ENCODE measurements at regions not wholly inside any gene's neighbourhood (a gene's known extent, or its start where the extent isn't known, plus 50 kb on each side); places are given as distances from the start of the nearest gene placed in this dataset.

GRCh38 chr4:130056286-130056685 lies 960.3 kb downstream of the C4orf33 start:
- intact Hi-C loops (cut with DNase I; ENCODE audit: low total_unique reads): no loop called here

GRCh38 chr4:130064471-130064870 lies 968.5 kb downstream of the C4orf33 start:
- no peaks in the 10 kb centered on the region for H3K4me1 ChIP-seq
- intact Hi-C loops (cut with DNase I; ENCODE audit: low total_unique reads): no loop called here
- no peak for TF ChIP-seq CTCF (IDR thresholded peaks at IDR 0.05)
- no peak overlapping the region for H3K27ac ChIP-seq
- DNase-seq: no peak
- H3K4me3 ChIP-seq: no peak overlapping the region
- no peaks in the 10 kb centered on the region for H3K36me3 ChIP-seq
- no peaks in the 10 kb centered on the region for H3K9me3 ChIP-seq
- H3K27me3 ChIP-seq: no peaks in the 10 kb centered on the region

More at GRCh38 chr4:130056286-130056685, 960.3 kb downstream of the C4orf33 start:
- TF ChIP-seq CTCF (IDR thresholded peaks at IDR 0.05): no peak
- H3K4me3 ChIP-seq: no peak overlapping the region
- no peaks in the 10 kb centered on the region for H3K9me3 ChIP-seq
- no peaks in the 10 kb centered on the region for H3K27me3 ChIP-seq
- H3K27ac ChIP-seq: no peak overlapping the region
- no peaks in the 10 kb centered on the region for H3K4me1 ChIP-seq
- DNase-seq: no peak
- no peaks in the 10 kb centered on the region for H3K36me3 ChIP-seq

GRCh38 chr4:130067419-130067818 lies 971.5 kb downstream of the C4orf33 start:
- Histone ChIP-seq H3K4me1 (no peaks in the 10 kb centered on the region), H3K27ac (no peak overlapping the region), H3K36me3 (no peaks in the 10 kb centered on the region), H3K4me3 (no peak overlapping the region), H3K9me3 (no peaks in the 10 kb centered on the region), H3K27me3 (no peaks in the 10 kb centered on the region)
- TF ChIP-seq CTCF (IDR thresholded peaks at IDR 0.05): no peak
- no peak for DNase-seq
- intact Hi-C loops (cut with DNase I; ENCODE audit: low total_unique reads): no loop called here

- no peak for TF ChIP-seq CTCF (IDR thresholded peaks at IDR 0.05)
- DNase-seq: no peak
- intact Hi-C loops (cut with DNase I; ENCODE audit: low total_unique reads): no loop called here
- Histone ChIP-seq H3K9me3 (no peaks in the 10 kb centered on the region), H3K4me1 (no peaks in the 10 kb centered on the region), H3K4me3 (no peak overlapping the region), H3K27ac (no peak overlapping the region), H3K27me3 (no peaks in the 10 kb centered on the region), H3K36me3 (no peaks in the 10 kb centered on the region)
These were observed 972.1 kb downstream of the C4orf33 start for GRCh38 chr4:130068072-130068471.

GRCh38 chr4:130071746-130072145 lies 975.8 kb downstream of the C4orf33 start:
- DNase-seq: no peak
- Histone ChIP-seq H3K4me3 (no peak overlapping the region), H3K27me3 (no peaks in the 10 kb centered on the region), H3K9me3 (no peaks in the 10 kb centered on the region), H3K27ac (no peak overlapping the region), H3K4me1 (no peaks in the 10 kb centered on the region), H3K36me3 (no peaks in the 10 kb centered on the region)
- no peak for TF ChIP-seq CTCF (IDR thresholded peaks at IDR 0.05)
- intact Hi-C loops (cut with DNase I; ENCODE audit: low total_unique reads): no loop called here

GRCh38 chr4:130073145-130073790 lies 977.3 kb downstream of the C4orf33 start:
- H3K27ac ChIP-seq: no peak overlapping the region
- no peak for TF ChIP-seq CTCF (IDR thresholded peaks at IDR 0.05)
- intact Hi-C loops (cut with DNase I; ENCODE audit: low total_unique reads): no loop called here
- no peaks in the 10 kb centered on the region for H3K27me3 ChIP-seq
- no peaks in the 10 kb centered on the region for H3K4me1 ChIP-seq
- H3K9me3 ChIP-seq: no peaks in the 10 kb centered on the region
- no peak overlapping the region for H3K4me3 ChIP-seq
- no peaks in the 10 kb centered on the region for H3K36me3 ChIP-seq
- DNase-seq: no peak
